ENCODE measurements at regions not wholly inside any gene's neighbourhood (a gene's known extent, or its start where the extent isn't known, plus 50 kb on each side); places are given as distances from the start of the nearest gene placed in this dataset.

DNA sequence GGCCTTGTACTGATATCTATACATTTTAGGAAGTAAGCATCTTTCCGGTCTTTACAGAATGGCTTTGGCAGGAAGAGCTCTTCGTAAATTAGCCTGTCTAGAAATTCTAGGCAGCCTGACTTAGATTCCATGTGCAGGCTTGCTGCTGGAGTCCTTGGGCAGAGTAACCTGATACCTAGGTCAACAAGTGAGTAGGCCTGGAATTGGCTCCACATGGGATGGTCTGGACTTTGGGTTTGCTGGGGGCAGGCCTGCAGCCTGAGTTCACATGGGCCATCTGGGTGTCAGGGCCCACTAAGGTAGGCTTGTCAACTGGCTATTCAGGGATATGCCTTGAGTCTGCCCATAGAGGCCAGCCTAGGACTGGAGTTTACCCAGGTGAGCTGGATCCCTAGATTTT lies 59.6 kb upstream of the CYYR1 start:
- no peak for TF ChIP-seq EZH2 (IDR thresholded peaks at IDR 0.05; ENCODE audit: low read length)
- TF ChIP-seq, protein P1, sequence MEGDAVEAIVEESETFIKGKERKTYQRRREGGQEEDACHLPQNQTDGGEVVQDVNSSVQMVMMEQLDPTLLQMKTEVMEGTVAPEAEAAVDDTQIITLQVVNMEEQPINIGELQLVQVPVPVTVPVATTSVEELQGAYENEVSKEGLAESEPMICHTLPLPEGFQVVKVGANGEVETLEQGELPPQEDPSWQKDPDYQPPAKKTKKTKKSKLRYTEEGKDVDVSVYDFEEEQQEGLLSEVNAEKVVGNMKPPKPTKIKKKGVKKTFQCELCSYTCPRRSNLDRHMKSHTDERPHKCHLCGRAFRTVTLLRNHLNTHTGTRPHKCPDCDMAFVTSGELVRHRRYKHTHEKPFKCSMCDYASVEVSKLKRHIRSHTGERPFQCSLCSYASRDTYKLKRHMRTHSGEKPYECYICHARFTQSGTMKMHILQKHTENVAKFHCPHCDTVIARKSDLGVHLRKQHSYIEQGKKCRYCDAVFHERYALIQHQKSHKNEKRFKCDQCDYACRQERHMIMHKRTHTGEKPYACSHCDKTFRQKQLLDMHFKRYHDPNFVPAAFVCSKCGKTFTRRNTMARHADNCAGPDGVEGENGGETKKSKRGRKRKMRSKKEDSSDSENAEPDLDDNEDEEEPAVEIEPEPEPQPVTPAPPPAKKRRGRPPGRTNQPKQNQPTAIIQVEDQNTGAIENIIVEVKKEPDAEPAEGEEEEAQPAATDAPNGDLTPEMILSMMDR (optimal IDR thresholded peaks at IDR 0.05 in 1 of 3, IDR thresholded peaks at IDR 0.05 in 1 of 3, conservative IDR thresholded peaks at IDR 0.05 in 1 of 3; ENCODE audit: extremely low read depth in 1 of 3, insufficient read depth in 2 of 3, low read length in 3 of 3): no peak
